Kidney (tissue), 13 donors: ENCODE measurements at regions not wholly inside any gene's neighbourhood (a gene's known extent, or its start where the extent isn't known, plus 50 kb on each side); places are given as distances from the start of the nearest gene placed in this dataset.

Experiments
- DNase-seq, 5 donors: peaks; one replicate each; pipeline ENCODE4 v3.0.0-alpha.2; 2013 to 2020
- FAIRE-seq: peaks from 2 replicates; lab custom pipeline; 2012; peaks lifted over from hg19 to GRCh38; lab: Jason Lieb, UNC
- H3K27ac ChIP-seq, 2 donors: one replicate each; pipeline ENCODE4 v1.7.0; 2013; ENCODE audit warnings: low read depth in 2 of 2, low read length in 2 of 2, inconsistent platforms in 1 of 2
- H3K27me3 ChIP-seq: one replicate; pipeline ENCODE4 v1.7.1; 2013; ENCODE audit warnings: low read length, inconsistent platforms; ENCODE audit not compliant: control insufficient read depth, insufficient read depth
- H3K36me3 ChIP-seq, 3 donors: one replicate each; pipeline versions ENCODE4 v1.7.0 to v1.7.1; 2013; ENCODE audit warnings: low read length in 3 of 3, control low read depth in 1 of 3, inconsistent platforms in 1 of 3; ENCODE audit not compliant: insufficient read depth in 3 of 3, control insufficient read depth in 2 of 3
- H3K4me1 ChIP-seq, 3 donors: one replicate each; pipeline versions ENCODE4 v1.7.0 to v1.7.1; 2013; ENCODE audit warnings: low read length in 3 of 3, inconsistent platforms in 1 of 3, low read depth in 1 of 3; ENCODE audit not compliant: control insufficient read depth in 2 of 3, insufficient read depth in 2 of 3
- H3K4me3 ChIP-seq, 3 donors: one replicate each; pipeline versions ENCODE4 v1.7.0 to v1.8.1; 2013; ENCODE audit warnings: low read length in 3 of 3, control low read depth in 1 of 3, inconsistent platforms in 1 of 3
- H3K9ac ChIP-seq, 3 donors: one replicate each; pipeline versions ENCODE4 v1.7.0 to v1.7.1; 2013; ENCODE audit warnings: low read length in 3 of 3, control low read depth in 1 of 3, inconsistent platforms in 1 of 3
- H3K9me3 ChIP-seq, 3 donors: one replicate each; pipeline versions ENCODE4 v1.7.0 to v1.7.1; 2013; ENCODE audit warnings: low read length in 3 of 3, control low read depth in 1 of 3, inconsistent platforms in 1 of 3; ENCODE audit not compliant: control insufficient read depth in 2 of 3, insufficient read depth in 1 of 3
- CTCF ChIP-seq: IDR thresholded peaks from 3 replicates; pipeline ENCODE4 v1.5.1; 2012; ENCODE audit warnings: mild to moderate bottlenecking, moderate library complexity, borderline replicate concordance; ENCODE audit not compliant: insufficient read depth; ENCODE audit errors: extremely low read depth
- intact Hi-C: fragments of 100-400 bp; cut with DNase I; formaldehyde crosslinking; loops from one replicate; pipeline ENCODE4 v1.11.1; 2022
- donor health status: control.
- donor health status: control.
- donor health status: control.
- donor health status: control.
- donor health status: control.
- donor health status: DM: yes; HTN: yes; CAD: no.
- donor health status: Normal renal cell carcinoma (clear cell type).

- no peak for FAIRE-seq
- TF ChIP-seq CTCF = no peak
- Histone ChIP-seq H3K36me3 (no peaks in the 10 kb centered on the region), H3K9me3 (no peaks in the 10 kb centered on the region), H3K9ac (no peak overlapping the region), H3K4me1 (no peaks in the 10 kb centered on the region), H3K27me3 (no peaks in the 10 kb centered on the region), H3K27ac (no peak overlapping the region), H3K4me3 (no peak overlapping the region)
- no peak for DNase-seq
- intact Hi-C loops = no loop called here
Observed at GRCh38 chr3:193884027-193884426, 251.9 kb upstream of the HES1 start.

- no peak for DNase-seq
- Histone ChIP-seq H3K9ac (no peak overlapping the region), H3K36me3 (no peaks in the 10 kb centered on the region), H3K27me3 (no peaks in the 10 kb centered on the region), H3K4me1 (no peaks in the 10 kb centered on the region), H3K4me3 (no peak overlapping the region), H3K27ac (no peak overlapping the region), H3K9me3 (no peaks in the 10 kb centered on the region)
- intact Hi-C loops = no loop called here
- no peak for FAIRE-seq
- TF ChIP-seq CTCF = no peak
Observed at GRCh38 chr3:193884652-193885051, 251.3 kb upstream of the HES1 start.

GRCh38 chr3:193885832-193886231 lies 250.1 kb upstream of the HES1 start:
- Histone ChIP-seq H3K27me3 (no peaks in the 10 kb centered on the region), H3K27ac (no peak overlapping the region), H3K36me3 (no peaks in the 10 kb centered on the region), H3K9me3 (no peaks in the 10 kb centered on the region), H3K4me3 (no peak overlapping the region), H3K4me1 (no peaks in the 10 kb centered on the region), H3K9ac (no peak overlapping the region)
- intact Hi-C loops = no loop called here
- DNase-seq (no peak), FAIRE-seq (no peak)
- TF ChIP-seq CTCF = no peak
